HepG2 (cell line): ENCODE measurements at regions not wholly inside any gene's neighbourhood (a gene's known extent, or its start where the extent isn't known, plus 50 kb on each side); places are given as distances from the start of the nearest gene placed in this dataset.

Source experiments
- ATAC-seq: fragments of 200-7000 bp; cut with Tn5 transposase; 3 replicates; pipeline ENCODE4 v1.9.1; 2020; ENCODE audit warnings: mild to moderate bottlenecking, moderate library complexity
- BruUV-seq: library from RNA; stranded (reverse); fragments of 400-500 nt; replicated peaks from 2 replicates; lab custom pipeline; 2021; lab: Mats Ljungman, UMichigan
- CTCF ChIA-PET: fragments of 300-600 bp; formaldehyde crosslinking; extraction: SDS; loops from one replicate; lab custom pipeline; 2021; ENCODE audit warnings: low total read pairs, inconsistent platforms, low intra/inter-chr PET ratio; lab: Yijun Ruan, JAX
- POLR2A ChIA-PET: fragments of 350-600 bp; sonication (Branson Sonifier 250); formaldehyde crosslinking; loops from one replicate; lab custom pipeline; 2020; ENCODE audit warnings: antibody characterized with exemption, inconsistent platforms; lab: Yijun Ruan, JAX
- DNase-seq: peaks from one replicate; pipeline ENCODE4 v3.0.0-alpha.2; 2015; ENCODE audit warnings: low spot score
- FAIRE-seq: peaks from 3 replicates; lab custom pipeline; 2011; peaks lifted over from hg19 to GRCh38; lab: Jason Lieb, UNC
- H2AFZ ChIP-seq: one replicate; pipeline ENCODE4 v1.6.1; 2011; ENCODE audit warnings: low read length, inconsistent platforms
- H3K27ac ChIP-seq: fragments of 300-600 bp; 3 replicates; pipeline ENCODE4 v1.8.0; 2011; ENCODE audit warnings: mixed run types, mild to moderate bottlenecking, mixed read lengths, low read length, inconsistent platforms; ENCODE audit not compliant: insufficient read depth; ENCODE audit errors: extremely low read length
- H3K27me3 ChIP-seq, 2 experiments: fragments of 200-600 bp in 1 of 2; 2 replicates in 1 of 2; 3 replicates in 1 of 2; pipeline versions ENCODE4 v1.6.0 to v1.8.0; 2011; ENCODE audit warnings: low read length in 2 of 2, mild to moderate bottlenecking in 2 of 2, moderate library complexity in 2 of 2, inconsistent platforms in 1 of 2; ENCODE audit not compliant: insufficient read depth in 2 of 2, control insufficient read depth in 1 of 2
- H3K36me3 ChIP-seq, 2 experiments: fragments of 200-600 bp in 1 of 2; replicated peaks in 1 of 2; 2 replicates in 1 of 2; 3 replicates in 1 of 2; pipeline versions ENCODE4 v1.5.1 to v1.8.0; 2011; ENCODE audit warnings: low read length in 2 of 2, inconsistent platforms in 1 of 2; ENCODE audit not compliant: insufficient read depth in 2 of 2, control insufficient read depth in 1 of 2
- H3K4me1 ChIP-seq: 2 replicates; pipeline ENCODE4 v1.5.1; 2012; ENCODE audit warnings: low read length, inconsistent platforms; ENCODE audit not compliant: insufficient read depth
- H3K4me2 ChIP-seq: 2 replicates; pipeline ENCODE4 v1.6.0; 2011; ENCODE audit warnings: low read depth, low read length, inconsistent platforms
- H3K4me3 ChIP-seq, 3 experiments: fragments of 200-600 bp in 1 of 3; sonication (generic), shearing (Covaris generic) in 1 of 3; replicated peaks in 1 of 3; 2 replicates each; pipeline ENCODE4 v1.5.1; 2011 to 2016; ENCODE audit warnings: low read length in 3 of 3, inconsistent platforms in 2 of 3, low read depth in 2 of 3, mild to moderate bottlenecking in 2 of 3, control low read depth in 1 of 3, mixed read lengths in 1 of 3; ENCODE audit not compliant: insufficient read depth in 1 of 3
- H3K79me2 ChIP-seq: one replicate; pipeline ENCODE4 v1.6.1; 2011; ENCODE audit warnings: low read length, inconsistent platforms; ENCODE audit not compliant: insufficient read depth
- H3K9ac ChIP-seq: 2 replicates; pipeline ENCODE4 v1.6.0; 2011; ENCODE audit warnings: mild to moderate bottlenecking, low read depth, low read length, inconsistent platforms; ENCODE audit not compliant: insufficient read depth
- H3K9me3 ChIP-seq: 2 replicates; pipeline ENCODE4 v1.5.1; 2012; ENCODE audit warnings: mild to moderate bottlenecking, low read length
- H4K20me1 ChIP-seq: 2 replicates; pipeline ENCODE4 v1.6.0; 2011; ENCODE audit warnings: inconsistent platforms, mild to moderate bottlenecking, low read length, moderate library complexity; ENCODE audit not compliant: insufficient read depth
- BCL6 ChIP-seq: IDR thresholded peaks from 2 replicates; pipeline ENCODE4 v1.6.1; 2016; ENCODE audit warnings: missing genetic modification reagents, missing compliant biosample characterization
- CSRNP1 ChIP-seq: sonication (generic); formaldehyde crosslinking; IDR thresholded peaks from 2 replicates; pipeline ENCODE4 v1.8.1; 2023; ENCODE audit warnings: mild to moderate bottlenecking, missing genetic modification reagents
- CTCF ChIP-seq: sonication (generic); formaldehyde crosslinking; IDR thresholded peaks from 2 replicates; pipeline ENCODE4 v1.5.0; 2020; ENCODE audit warnings: mild to moderate bottlenecking, missing genetic modification reagents, moderate library complexity
- HDAC6 ChIP-seq: fragments of 200-600 bp; sonication (generic); IDR thresholded peaks from 2 replicates; pipeline ENCODE4 v1.7.0; 2017; ENCODE audit warnings: mild to moderate bottlenecking, antibody characterized with exemption, low read length, low read depth
- ZFP62 ChIP-seq: sonication (generic); formaldehyde crosslinking; IDR thresholded peaks from 2 replicates; pipeline ENCODE4 v1.4.0; 2020; ENCODE audit warnings: missing genetic modification reagents
- WGBS: methylation state at CpG from one replicate; pipeline ENCODE4 v1.1.6; 2017; ENCODE audit warnings: low lambda C conversion rate; 5-methylcytosine and 5-hydroxymethylcytosine counted together
- in situ Hi-C: cut with HindIII; loops from 2 replicates; pipeline ENCODE4 v1.10.0; 2017; ENCODE audit warnings: low pct_unique_long_range_greater_than_20kb; ENCODE audit not compliant: extremely low pct_ligation_motif_present
- intact Hi-C: fragments of 100-400 bp; cut with micrococcal nuclease; formaldehyde crosslinking; loops from one replicate; pipeline ENCODE4 v1.10.0; 2022; ENCODE audit not compliant: unreplicated experiment

- no peak for FAIRE-seq
- Histone ChIP-seq H3K4me3 (no peak overlapping the region), H3K79me2 (no peaks in the 10 kb centered on the region), H3K9me3 (no peaks in the 10 kb centered on the region), H3K4me2 (no peak overlapping the region), H3K27ac (no peak overlapping the region), H3K36me3 (no peaks in the 10 kb centered on the region), H4K20me1 (no peaks in the 10 kb centered on the region), H3K4me1 (peaks cover 42% of the 10 kb centered on the region), H2AFZ (no peak overlapping the region), H3K9ac (no peak overlapping the region), H3K27me3 (no peaks in the 10 kb centered on the region)
- intact Hi-C loops (loop anchor here (5.0 kb wide), 1 partner anchor 309 kb away; the partner anchor contains the start of gene VAT1), in situ Hi-C loops (no loop called here)
- TF ChIP-seq CSRNP1 (no peak), HDAC6 (no peak), BCL6 (peak; percentile 76), ZFP62 (CRISPR knock-in tag) (no peak), CTCF (CRISPR knock-in tag) (peak; percentile 39)
- DNase-seq: no peak
- CTCF ChIA-PET: no interaction called here
- WGBS: 60% methylated on average over 12 of the region's 12 CpGs
- no TSS peak for BruUV-seq
- no peak for ATAC-seq
- POLR2A ChIA-PET: no interaction called here
Measured at GRCh38 chr17:43330876-43331639, 67.7 kb upstream of the ARL4D start.
